ENCODE measurements at regions not wholly inside any gene's neighbourhood (a gene's known extent, or its start where the extent isn't known, plus 50 kb on each side); places are given as distances from the start of the nearest gene placed in this dataset.
A peak's percentile ranks its signal among the peaks of the same experiment; 100 is the strongest.

DNA sequence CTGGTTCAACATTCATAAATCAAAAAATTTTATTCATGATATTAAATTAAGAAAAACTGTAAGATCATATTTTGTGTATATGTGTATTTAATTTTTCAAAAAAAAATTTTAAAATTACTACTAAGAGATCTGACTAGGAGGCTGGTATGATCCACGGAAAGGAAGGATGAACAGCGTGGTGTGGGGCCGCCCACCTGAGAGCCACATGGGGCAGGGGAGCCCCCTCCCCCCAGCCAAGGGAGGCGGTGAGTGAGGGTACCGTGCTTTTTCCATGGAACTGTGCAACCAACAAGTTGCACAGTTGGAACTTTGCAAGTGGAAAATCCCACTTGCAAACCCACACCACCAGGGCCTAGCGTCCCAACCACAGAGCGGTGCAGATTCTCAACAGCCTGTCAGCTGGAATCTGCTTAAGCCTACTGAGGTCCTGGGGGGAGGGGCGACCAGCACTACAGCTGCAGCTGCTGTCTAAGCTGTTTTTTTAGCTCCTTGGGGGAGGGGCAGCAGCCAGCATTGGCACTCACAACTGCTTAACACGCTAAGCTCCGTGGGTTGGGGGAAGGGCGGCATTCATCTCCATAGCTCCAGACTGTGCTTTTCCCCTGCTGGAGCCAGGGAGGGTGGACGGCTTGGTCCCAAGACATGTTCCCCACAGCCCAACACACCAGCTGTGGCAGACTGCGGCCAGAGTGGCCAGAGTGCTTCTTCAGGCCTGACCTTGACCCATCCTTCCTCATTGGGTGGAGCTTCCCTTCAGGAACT lies 94.2 kb upstream of the IGFBP3 start:
- Histone ChIP-seq H3K4me3 (no peak overlapping the region), H3K4me1 (no peaks in the 10 kb centered on the region), H3K27ac (no peak overlapping the region), H3K27me3 (no peaks in the 10 kb centered on the region), H3K36me3 (replicated peaks in 1 of 2; ENCODE audit: insufficient read depth in 1 of 2, low read depth in 2 of 2) (no peaks in the 10 kb centered on the region), H3K9me3 (no peaks in the 10 kb centered on the region)
- no peak for TF ChIP-seq POLR2A (IDR thresholded peaks at IDR 0.05)
- TF ChIP-seq, protein P1, sequence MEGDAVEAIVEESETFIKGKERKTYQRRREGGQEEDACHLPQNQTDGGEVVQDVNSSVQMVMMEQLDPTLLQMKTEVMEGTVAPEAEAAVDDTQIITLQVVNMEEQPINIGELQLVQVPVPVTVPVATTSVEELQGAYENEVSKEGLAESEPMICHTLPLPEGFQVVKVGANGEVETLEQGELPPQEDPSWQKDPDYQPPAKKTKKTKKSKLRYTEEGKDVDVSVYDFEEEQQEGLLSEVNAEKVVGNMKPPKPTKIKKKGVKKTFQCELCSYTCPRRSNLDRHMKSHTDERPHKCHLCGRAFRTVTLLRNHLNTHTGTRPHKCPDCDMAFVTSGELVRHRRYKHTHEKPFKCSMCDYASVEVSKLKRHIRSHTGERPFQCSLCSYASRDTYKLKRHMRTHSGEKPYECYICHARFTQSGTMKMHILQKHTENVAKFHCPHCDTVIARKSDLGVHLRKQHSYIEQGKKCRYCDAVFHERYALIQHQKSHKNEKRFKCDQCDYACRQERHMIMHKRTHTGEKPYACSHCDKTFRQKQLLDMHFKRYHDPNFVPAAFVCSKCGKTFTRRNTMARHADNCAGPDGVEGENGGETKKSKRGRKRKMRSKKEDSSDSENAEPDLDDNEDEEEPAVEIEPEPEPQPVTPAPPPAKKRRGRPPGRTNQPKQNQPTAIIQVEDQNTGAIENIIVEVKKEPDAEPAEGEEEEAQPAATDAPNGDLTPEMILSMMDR (IDR thresholded peaks at IDR 0.05) = no peak
- peak in 3 of 4 donors; percentile 13 to 28 (median 18) for DNase-seq
- intact Hi-C loops (cut with DNase I) = no loop called here
- ATAC-seq = no peak
- WGBS, 2 donors = 47 to 49% methylated on average over 12 to 13 of the region's 13 CpGs

DNA sequence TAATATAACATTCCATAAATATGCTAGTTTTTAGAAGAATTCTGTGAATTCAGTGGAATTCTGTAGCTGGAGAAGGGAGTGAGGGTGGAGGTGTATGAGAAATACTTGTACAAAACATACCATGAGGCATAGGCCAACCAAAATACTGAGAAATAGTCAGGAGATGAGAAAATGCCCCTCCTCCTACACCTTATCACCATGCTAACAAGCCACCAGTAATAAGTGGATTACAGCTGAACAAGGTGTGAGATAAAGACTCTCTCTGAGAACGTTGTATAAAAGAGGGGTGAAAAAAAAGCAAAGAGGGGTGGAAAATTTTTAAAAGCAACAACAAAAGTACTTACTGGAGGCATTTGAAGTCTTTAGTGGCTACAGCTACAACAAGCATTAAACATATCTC lies 90.4 kb upstream of the IGFBP3 start:
- H3K4me3 ChIP-seq = no peak overlapping the region
- DNase-seq (no peak), ATAC-seq (no peak)
- WGBS, 2 donors = 15 to 26% methylated on average over 1 of the region's 1 CpG
- no peaks in the 10 kb centered on the region for H3K36me3 ChIP-seq (replicated peaks in 1 of 2; ENCODE audit: insufficient read depth in 1 of 2, low read depth in 2 of 2)
- intact Hi-C loops (cut with DNase I) = no loop called here
- TF ChIP-seq, protein P1 (IDR thresholded peaks at IDR 0.05) = no peak
- TF ChIP-seq POLR2A (IDR thresholded peaks at IDR 0.05) = no peak
- peaks cover 11% of the 10 kb centered on the region for H3K4me1 ChIP-seq
- no peaks in the 10 kb centered on the region for H3K27me3 ChIP-seq
- no peaks in the 10 kb centered on the region for H3K9me3 ChIP-seq
- H3K27ac ChIP-seq = no peak overlapping the region

DNA sequence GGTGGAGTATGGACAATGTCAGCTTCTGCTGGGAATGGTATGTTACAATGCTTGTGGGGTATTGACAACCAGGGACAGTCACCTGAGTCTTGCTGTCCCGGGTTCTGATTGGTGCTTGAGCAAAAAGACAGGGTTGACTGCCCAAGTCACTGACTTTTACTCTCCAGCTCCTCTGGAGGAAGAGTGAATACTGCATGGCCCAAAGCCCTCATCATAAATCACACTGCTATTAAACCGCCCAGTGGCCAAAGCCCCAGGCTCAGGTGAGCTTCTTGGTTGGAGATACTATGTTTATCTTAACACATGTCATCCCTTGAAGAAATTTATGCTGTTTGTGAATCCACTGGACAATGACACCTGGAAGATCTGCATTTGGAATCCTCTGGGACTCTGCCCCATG lies 90.0 kb upstream of the IGFBP3 start:
- no peaks in the 10 kb centered on the region for H3K27me3 ChIP-seq
- no peak overlapping the region for H3K4me3 ChIP-seq
- no peaks in the 10 kb centered on the region for H3K9me3 ChIP-seq
- WGBS, 2 donors = 69 to 81% methylated on average over 2 of the region's 2 CpGs
- no peaks in the 10 kb centered on the region for H3K36me3 ChIP-seq (replicated peaks in 1 of 2; ENCODE audit: insufficient read depth in 1 of 2, low read depth in 2 of 2)
- intact Hi-C loops (cut with DNase I) = no loop called here
- DNase-seq = no peak
- no peak for TF ChIP-seq POLR2A (IDR thresholded peaks at IDR 0.05)
- TF ChIP-seq, protein P1 (IDR thresholded peaks at IDR 0.05) = no peak
- peaks cover 11% of the 10 kb centered on the region for H3K4me1 ChIP-seq
- no peak overlapping the region for H3K27ac ChIP-seq
- no peak for ATAC-seq

DNA sequence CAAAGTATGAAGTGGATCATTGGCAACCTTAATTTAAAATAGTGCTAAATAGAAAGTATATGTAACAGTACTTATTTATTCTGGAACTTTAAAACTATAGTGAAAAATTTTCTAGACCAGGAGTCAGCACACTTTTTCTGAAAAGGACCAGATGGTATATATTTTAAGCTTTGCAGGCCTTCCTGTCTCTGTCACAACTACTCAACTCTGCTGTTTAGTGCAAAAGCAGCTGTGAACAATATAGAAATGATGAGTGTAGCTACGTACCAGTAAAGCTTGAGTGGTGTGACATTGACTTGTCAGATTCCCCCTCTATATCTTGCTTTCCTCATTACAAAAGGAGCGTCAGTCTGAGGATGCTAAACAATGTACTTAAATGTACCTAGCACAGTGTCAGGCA lies 88.1 kb upstream of the IGFBP3 start:
- ATAC-seq (no peak), DNase-seq (no peak)
- H3K36me3 ChIP-seq (replicated peaks in 1 of 2; ENCODE audit: insufficient read depth in 1 of 2, low read depth in 2 of 2) = no peaks in the 10 kb centered on the region
- H3K4me1 ChIP-seq = peaks cover 11% of the 10 kb centered on the region
- TF ChIP-seq POLR2A (IDR thresholded peaks at IDR 0.05) = no peak
- TF ChIP-seq, protein P1 (IDR thresholded peaks at IDR 0.05) = no peak
- no peak overlapping the region for H3K4me3 ChIP-seq
- H3K27me3 ChIP-seq = no peaks in the 10 kb centered on the region
- no peaks in the 10 kb centered on the region for H3K9me3 ChIP-seq
- H3K27ac ChIP-seq = no peak overlapping the region
- 67 to 73% methylated on average over 2 of the region's 2 CpGs for WGBS, 2 donors
- intact Hi-C loops (cut with DNase I) = no loop called here
